ENCODE measurements at regions not wholly inside any gene's neighbourhood (a gene's known extent, or its start where the extent isn't known, plus 50 kb on each side); places are given as distances from the start of the nearest gene placed in this dataset.

- no peaks in the 10 kb centered on the region for H4K20me1 ChIP-seq (ENCODE audit: insufficient read depth, low read length)
- POLR2A ChIA-PET, result no interaction called here
- H3K79me2 ChIP-seq (ENCODE audit: insufficient read depth, low read length), result no peaks in the 10 kb centered on the region
- no peak overlapping the region for H3K9ac ChIP-seq (ENCODE audit: insufficient read depth, low read depth, low read length)
- no peak overlapping the region for H2AFZ ChIP-seq (ENCODE audit: low read length)
- no peaks in the 10 kb centered on the region for H3K36me3 ChIP-seq (replicated peaks in 1 of 2; ENCODE audit: control insufficient read depth in 1 of 2, insufficient read depth in 2 of 2, low read length in 2 of 2)
- FAIRE-seq (no peak), DNase-seq (ENCODE audit: low spot score) (no peak), ATAC-seq (no peak)
- H3K27ac ChIP-seq (ENCODE audit: extremely low read length, insufficient read depth, low read length), result no peak overlapping the region
- in situ Hi-C loops (cut with HindIII; ENCODE audit: extremely low pct_ligation_motif_present, low pct_unique_long_range_greater_than_20kb) (no loop called here), intact Hi-C loops (cut with micrococcal nuclease; ENCODE audit: unreplicated experiment) (no loop called here)
- H3K4me1 ChIP-seq (ENCODE audit: insufficient read depth, low read length), result no peaks in the 10 kb centered on the region
- no TSS peak for BruUV-seq (replicated peaks)
- H3K9me3 ChIP-seq (ENCODE audit: low read length), result no peaks in the 10 kb centered on the region
- no peak for TF ChIP-seq CREB3 (CRISPR knock-in tag; IDR thresholded peaks at IDR 0.05)
- TF ChIP-seq ZBTB2 (CRISPR knock-in tag; IDR thresholded peaks at IDR 0.05; ENCODE audit: low read depth), result no peak
- TF ChIP-seq GPN1 (CRISPR knock-in tag; IDR thresholded peaks at IDR 0.05; ENCODE audit: borderline replicate concordance), result no peak
- TF ChIP-seq PRPF4 (IDR thresholded peaks at IDR 0.05; ENCODE audit: low read depth, low read length, poor library complexity, severe bottlenecking), result no peak
- TF ChIP-seq HNRNPUL1 (IDR thresholded peaks at IDR 0.05; ENCODE audit: low read depth, low read length), result no peak
- TF ChIP-seq ZNF530 (CRISPR knock-in tag; IDR thresholded peaks at IDR 0.05; ENCODE audit: low read depth), result no peak
- TF ChIP-seq ZNF773 (CRISPR knock-in tag; IDR thresholded peaks at IDR 0.05; ENCODE audit: borderline replicate concordance), result no peak
- TF ChIP-seq SOX13 (IDR thresholded peaks at IDR 0.05), result no peak
- no peak for TF ChIP-seq SOX13 (CRISPR knock-in tag; conservative IDR thresholded peaks at IDR 0.05 in 1 of 2, IDR thresholded peaks at IDR 0.05 in 1 of 2)
- TF ChIP-seq ZNF430 (CRISPR knock-in tag; IDR thresholded peaks at IDR 0.05), result no peak
- no peak for TF ChIP-seq GZF1 (CRISPR knock-in tag; IDR thresholded peaks at IDR 0.05)
- TF ChIP-seq ZFP37 (CRISPR knock-in tag; IDR thresholded peaks at IDR 0.05; ENCODE audit: borderline replicate concordance), result no peak
- no peak for TF ChIP-seq DDIT3 (CRISPR knock-in tag; IDR thresholded peaks at IDR 0.05)
- TF ChIP-seq RAD51 (IDR thresholded peaks at IDR 0.05; ENCODE audit: borderline replicate concordance), result no peak
- no peak for TF ChIP-seq ZNF678 (CRISPR knock-in tag; IDR thresholded peaks at IDR 0.05)
- TF ChIP-seq ZNF292 (CRISPR knock-in tag; IDR thresholded peaks at IDR 0.05; ENCODE audit: borderline replicate concordance, low read depth), result no peak
- TF ChIP-seq XBP1 (CRISPR knock-in tag; IDR thresholded peaks at IDR 0.05), result no peak
- no peak for TF ChIP-seq NFE2L2 (IDR thresholded peaks at IDR 0.05; ENCODE audit: low read length)
- no peak for TF ChIP-seq YY1 (IDR thresholded peaks at IDR 0.05; ENCODE audit: insufficient read depth, insufficient replicate concordance, low read depth, low read length)
- no peak for TF ChIP-seq ZNF441 (CRISPR knock-in tag; IDR thresholded peaks at IDR 0.05; ENCODE audit: borderline replicate concordance)
- CTCF ChIA-PET (ENCODE audit: low intra/inter-chr PET ratio, low total read pairs), result no interaction called here
- no peak overlapping the region for H3K4me2 ChIP-seq (ENCODE audit: low read depth, low read length)
- WGBS (ENCODE audit: low lambda C conversion rate), result 32% methylated on average over 11 of the region's 11 CpGs
- no peak overlapping the region for H3K4me3 ChIP-seq (replicated peaks in 1 of 3; ENCODE audit: insufficient read depth in 1 of 3, low read depth in 2 of 3, low read length in 3 of 3)
- H3K27me3 ChIP-seq (ENCODE audit: control insufficient read depth in 1 of 2, insufficient read depth in 2 of 2, low read length in 2 of 2), result no peaks in the 10 kb centered on the region
These were observed 97.9 kb upstream of the GYPC start for GRCh38 chr2:126558029-126558428.

All from HepG2 (cell line).